Hepatocyte (in vitro differentiated cells): ENCODE measurements at regions not wholly inside any gene's neighbourhood (a gene's known extent, or its start where the extent isn't known, plus 50 kb on each side); places are given as distances from the start of the nearest gene placed in this dataset.

Source experiments
- EZH2 ChIP-seq: fragments of 200-600 bp; sonication (generic); IDR thresholded peaks from 2 replicates; pipeline ENCODE4 v1.6.1; 2016; ENCODE audit warnings: antibody characterized with exemption, mild to moderate bottlenecking, borderline replicate concordance
- TF ChIP-seq, protein P1 (sequence below): fragments of 200-600 bp; sonication (generic); IDR thresholded peaks from 2 replicates; pipeline ENCODE4 v1.5.1; 2016; ENCODE audit warnings: antibody characterized with exemption, mild to moderate bottlenecking; ENCODE audit not compliant: poor library complexity

DNA sequence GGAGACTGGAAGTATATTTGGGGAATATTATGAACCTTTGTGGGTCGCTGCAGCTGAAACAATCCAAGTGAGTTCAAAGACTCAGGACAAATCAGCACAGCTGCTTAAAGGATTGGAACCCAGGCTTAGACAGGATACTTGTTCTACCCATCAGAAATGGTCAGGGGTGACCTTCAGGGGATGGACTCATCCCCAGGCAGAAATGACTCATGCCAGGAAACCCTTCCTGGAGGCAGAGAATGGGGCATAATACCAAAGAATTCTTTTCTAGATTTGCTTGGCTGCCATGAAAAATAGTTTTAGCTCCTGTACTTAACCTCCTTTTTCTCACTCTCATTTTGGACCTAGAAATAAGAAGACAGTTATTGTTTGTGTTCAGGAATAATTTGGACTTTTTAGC lies 425.5 kb downstream of the TSN start:
- TF ChIP-seq, protein P1, sequence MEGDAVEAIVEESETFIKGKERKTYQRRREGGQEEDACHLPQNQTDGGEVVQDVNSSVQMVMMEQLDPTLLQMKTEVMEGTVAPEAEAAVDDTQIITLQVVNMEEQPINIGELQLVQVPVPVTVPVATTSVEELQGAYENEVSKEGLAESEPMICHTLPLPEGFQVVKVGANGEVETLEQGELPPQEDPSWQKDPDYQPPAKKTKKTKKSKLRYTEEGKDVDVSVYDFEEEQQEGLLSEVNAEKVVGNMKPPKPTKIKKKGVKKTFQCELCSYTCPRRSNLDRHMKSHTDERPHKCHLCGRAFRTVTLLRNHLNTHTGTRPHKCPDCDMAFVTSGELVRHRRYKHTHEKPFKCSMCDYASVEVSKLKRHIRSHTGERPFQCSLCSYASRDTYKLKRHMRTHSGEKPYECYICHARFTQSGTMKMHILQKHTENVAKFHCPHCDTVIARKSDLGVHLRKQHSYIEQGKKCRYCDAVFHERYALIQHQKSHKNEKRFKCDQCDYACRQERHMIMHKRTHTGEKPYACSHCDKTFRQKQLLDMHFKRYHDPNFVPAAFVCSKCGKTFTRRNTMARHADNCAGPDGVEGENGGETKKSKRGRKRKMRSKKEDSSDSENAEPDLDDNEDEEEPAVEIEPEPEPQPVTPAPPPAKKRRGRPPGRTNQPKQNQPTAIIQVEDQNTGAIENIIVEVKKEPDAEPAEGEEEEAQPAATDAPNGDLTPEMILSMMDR, result no peak
- no peak for TF ChIP-seq EZH2
